ENCODE measurements at regions not wholly inside any gene's neighbourhood (a gene's known extent, or its start where the extent isn't known, plus 50 kb on each side); places are given as distances from the start of the nearest gene placed in this dataset.

DNA sequence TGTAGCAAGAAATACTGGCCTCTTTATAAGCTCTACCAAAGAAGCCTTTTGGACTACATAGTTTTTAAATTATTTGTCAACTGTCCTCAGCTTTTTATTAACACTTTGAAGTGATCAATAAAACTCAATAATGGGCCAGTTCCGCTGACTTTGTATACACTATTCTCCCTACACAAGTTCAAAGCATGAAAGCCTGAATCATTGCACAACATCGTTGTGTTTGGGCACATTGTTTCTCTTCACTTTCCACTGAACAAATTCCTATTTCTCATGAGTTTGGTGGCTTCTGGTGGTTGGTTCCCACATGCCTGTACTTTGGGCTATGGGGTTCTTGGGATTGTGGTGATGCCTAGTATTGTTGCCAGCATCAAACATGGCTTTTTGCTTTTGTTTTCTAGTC, 561.8 kb upstream of the LRRN3 start (continued):
- TF ChIP-seq, protein P1, sequence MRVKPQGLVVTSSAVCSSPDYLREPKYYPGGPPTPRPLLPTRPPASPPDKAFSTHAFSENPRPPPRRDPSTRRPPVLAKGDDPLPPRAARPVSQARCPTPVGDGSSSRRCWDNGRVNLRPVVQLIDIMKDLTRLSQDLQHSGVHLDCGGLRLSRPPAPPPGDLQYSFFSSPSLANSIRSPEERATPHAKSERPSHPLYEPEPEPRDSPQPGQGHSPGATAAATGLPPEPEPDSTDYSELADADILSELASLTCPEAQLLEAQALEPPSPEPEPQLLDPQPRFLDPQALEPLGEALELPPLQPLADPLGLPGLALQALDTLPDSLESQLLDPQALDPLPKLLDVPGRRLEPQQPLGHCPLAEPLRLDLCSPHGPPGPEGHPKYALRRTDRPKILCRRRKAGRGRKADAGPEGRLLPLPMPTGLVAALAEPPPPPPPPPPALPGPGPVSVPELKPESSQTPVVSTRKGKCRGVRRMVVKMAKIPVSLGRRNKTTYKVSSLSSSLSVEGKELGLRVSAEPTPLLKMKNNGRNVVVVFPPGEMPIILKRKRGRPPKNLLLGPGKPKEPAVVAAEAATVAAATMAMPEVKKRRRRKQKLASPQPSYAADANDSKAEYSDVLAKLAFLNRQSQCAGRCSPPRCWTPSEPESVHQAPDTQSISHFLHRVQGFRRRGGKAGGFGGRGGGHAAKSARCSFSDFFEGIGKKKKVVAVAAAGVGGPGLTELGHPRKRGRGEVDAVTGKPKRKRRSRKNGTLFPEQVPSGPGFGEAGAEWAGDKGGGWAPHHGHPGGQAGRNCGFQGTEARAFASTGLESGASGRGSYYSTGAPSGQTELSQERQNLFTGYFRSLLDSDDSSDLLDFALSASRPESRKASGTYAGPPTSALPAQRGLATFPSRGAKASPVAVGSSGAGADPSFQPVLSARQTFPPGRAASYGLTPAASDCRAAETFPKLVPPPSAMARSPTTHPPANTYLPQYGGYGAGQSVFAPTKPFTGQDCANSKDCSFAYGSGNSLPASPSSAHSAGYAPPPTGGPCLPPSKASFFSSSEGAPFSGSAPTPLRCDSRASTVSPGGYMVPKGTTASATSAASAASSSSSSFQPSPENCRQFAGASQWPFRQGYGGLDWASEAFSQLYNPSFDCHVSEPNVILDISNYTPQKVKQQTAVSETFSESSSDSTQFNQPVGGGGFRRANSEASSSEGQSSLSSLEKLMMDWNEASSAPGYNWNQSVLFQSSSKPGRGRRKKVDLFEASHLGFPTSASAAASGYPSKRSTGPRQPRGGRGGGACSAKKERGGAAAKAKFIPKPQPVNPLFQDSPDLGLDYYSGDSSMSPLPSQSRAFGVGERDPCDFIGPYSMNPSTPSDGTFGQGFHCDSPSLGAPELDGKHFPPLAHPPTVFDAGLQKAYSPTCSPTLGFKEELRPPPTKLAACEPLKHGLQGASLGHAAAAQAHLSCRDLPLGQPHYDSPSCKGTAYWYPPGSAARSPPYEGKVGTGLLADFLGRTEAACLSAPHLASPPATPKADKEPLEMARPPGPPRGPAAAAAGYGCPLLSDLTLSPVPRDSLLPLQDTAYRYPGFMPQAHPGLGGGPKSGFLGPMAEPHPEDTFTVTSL (CRISPR knock-in tag; IDR thresholded peaks at IDR 0.05; ENCODE audit: borderline replicate concordance) = peak; percentile 52; the same call in 1 of the 2 replicates
- TF ChIP-seq POLR2A (IDR thresholded peaks at IDR 0.05; ENCODE audit: insufficient read depth in 1 of 2, low read depth in 2 of 2, low read length in 2 of 2) (no peak), ZNF260 (CRISPR knock-in tag; IDR thresholded peaks at IDR 0.05; ENCODE audit: borderline replicate concordance, low read depth) (no peak), ZFP41 (CRISPR knock-in tag; IDR thresholded peaks at IDR 0.05; ENCODE audit: borderline replicate concordance) (no peak), ZNF558 (CRISPR knock-in tag; IDR thresholded peaks at IDR 0.05; ENCODE audit: borderline replicate concordance) (no peak), NR1H2 (CRISPR knock-in tag; IDR thresholded peaks at IDR 0.05; ENCODE audit: borderline replicate concordance, low read depth) (no peak), ZNF326 (CRISPR knock-in tag; IDR thresholded peaks at IDR 0.05; ENCODE audit: borderline replicate concordance) (no peak), ZMAT3 (CRISPR knock-in tag; conservative IDR thresholded peaks at IDR 0.05) (no peak), PAF1 (CRISPR knock-in tag; IDR thresholded peaks at IDR 0.05) (no peak)
- TF ChIP-seq, protein P2, sequence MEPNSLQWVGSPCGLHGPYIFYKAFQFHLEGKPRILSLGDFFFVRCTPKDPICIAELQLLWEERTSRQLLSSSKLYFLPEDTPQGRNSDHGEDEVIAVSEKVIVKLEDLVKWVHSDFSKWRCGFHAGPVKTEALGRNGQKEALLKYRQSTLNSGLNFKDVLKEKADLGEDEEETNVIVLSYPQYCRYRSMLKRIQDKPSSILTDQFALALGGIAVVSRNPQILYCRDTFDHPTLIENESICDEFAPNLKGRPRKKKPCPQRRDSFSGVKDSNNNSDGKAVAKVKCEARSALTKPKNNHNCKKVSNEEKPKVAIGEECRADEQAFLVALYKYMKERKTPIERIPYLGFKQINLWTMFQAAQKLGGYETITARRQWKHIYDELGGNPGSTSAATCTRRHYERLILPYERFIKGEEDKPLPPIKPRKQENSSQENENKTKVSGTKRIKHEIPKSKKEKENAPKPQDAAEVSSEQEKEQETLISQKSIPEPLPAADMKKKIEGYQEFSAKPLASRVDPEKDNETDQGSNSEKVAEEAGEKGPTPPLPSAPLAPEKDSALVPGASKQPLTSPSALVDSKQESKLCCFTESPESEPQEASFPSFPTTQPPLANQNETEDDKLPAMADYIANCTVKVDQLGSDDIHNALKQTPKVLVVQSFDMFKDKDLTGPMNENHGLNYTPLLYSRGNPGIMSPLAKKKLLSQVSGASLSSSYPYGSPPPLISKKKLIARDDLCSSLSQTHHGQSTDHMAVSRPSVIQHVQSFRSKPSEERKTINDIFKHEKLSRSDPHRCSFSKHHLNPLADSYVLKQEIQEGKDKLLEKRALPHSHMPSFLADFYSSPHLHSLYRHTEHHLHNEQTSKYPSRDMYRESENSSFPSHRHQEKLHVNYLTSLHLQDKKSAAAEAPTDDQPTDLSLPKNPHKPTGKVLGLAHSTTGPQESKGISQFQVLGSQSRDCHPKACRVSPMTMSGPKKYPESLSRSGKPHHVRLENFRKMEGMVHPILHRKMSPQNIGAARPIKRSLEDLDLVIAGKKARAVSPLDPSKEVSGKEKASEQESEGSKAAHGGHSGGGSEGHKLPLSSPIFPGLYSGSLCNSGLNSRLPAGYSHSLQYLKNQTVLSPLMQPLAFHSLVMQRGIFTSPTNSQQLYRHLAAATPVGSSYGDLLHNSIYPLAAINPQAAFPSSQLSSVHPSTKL (CRISPR knock-in tag; IDR thresholded peaks at IDR 0.05) = peak; percentile 73
- TF ChIP-seq, protein P3, sequence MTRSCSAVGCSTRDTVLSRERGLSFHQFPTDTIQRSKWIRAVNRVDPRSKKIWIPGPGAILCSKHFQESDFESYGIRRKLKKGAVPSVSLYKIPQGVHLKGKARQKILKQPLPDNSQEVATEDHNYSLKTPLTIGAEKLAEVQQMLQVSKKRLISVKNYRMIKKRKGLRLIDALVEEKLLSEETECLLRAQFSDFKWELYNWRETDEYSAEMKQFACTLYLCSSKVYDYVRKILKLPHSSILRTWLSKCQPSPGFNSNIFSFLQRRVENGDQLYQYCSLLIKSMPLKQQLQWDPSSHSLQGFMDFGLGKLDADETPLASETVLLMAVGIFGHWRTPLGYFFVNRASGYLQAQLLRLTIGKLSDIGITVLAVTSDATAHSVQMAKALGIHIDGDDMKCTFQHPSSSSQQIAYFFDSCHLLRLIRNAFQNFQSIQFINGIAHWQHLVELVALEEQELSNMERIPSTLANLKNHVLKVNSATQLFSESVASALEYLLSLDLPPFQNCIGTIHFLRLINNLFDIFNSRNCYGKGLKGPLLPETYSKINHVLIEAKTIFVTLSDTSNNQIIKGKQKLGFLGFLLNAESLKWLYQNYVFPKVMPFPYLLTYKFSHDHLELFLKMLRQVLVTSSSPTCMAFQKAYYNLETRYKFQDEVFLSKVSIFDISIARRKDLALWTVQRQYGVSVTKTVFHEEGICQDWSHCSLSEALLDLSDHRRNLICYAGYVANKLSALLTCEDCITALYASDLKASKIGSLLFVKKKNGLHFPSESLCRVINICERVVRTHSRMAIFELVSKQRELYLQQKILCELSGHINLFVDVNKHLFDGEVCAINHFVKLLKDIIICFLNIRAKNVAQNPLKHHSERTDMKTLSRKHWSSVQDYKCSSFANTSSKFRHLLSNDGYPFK (CRISPR knock-in tag; IDR thresholded peaks at IDR 0.05; ENCODE audit: borderline replicate concordance) = no peak
- TF ChIP-seq, protein P4, sequence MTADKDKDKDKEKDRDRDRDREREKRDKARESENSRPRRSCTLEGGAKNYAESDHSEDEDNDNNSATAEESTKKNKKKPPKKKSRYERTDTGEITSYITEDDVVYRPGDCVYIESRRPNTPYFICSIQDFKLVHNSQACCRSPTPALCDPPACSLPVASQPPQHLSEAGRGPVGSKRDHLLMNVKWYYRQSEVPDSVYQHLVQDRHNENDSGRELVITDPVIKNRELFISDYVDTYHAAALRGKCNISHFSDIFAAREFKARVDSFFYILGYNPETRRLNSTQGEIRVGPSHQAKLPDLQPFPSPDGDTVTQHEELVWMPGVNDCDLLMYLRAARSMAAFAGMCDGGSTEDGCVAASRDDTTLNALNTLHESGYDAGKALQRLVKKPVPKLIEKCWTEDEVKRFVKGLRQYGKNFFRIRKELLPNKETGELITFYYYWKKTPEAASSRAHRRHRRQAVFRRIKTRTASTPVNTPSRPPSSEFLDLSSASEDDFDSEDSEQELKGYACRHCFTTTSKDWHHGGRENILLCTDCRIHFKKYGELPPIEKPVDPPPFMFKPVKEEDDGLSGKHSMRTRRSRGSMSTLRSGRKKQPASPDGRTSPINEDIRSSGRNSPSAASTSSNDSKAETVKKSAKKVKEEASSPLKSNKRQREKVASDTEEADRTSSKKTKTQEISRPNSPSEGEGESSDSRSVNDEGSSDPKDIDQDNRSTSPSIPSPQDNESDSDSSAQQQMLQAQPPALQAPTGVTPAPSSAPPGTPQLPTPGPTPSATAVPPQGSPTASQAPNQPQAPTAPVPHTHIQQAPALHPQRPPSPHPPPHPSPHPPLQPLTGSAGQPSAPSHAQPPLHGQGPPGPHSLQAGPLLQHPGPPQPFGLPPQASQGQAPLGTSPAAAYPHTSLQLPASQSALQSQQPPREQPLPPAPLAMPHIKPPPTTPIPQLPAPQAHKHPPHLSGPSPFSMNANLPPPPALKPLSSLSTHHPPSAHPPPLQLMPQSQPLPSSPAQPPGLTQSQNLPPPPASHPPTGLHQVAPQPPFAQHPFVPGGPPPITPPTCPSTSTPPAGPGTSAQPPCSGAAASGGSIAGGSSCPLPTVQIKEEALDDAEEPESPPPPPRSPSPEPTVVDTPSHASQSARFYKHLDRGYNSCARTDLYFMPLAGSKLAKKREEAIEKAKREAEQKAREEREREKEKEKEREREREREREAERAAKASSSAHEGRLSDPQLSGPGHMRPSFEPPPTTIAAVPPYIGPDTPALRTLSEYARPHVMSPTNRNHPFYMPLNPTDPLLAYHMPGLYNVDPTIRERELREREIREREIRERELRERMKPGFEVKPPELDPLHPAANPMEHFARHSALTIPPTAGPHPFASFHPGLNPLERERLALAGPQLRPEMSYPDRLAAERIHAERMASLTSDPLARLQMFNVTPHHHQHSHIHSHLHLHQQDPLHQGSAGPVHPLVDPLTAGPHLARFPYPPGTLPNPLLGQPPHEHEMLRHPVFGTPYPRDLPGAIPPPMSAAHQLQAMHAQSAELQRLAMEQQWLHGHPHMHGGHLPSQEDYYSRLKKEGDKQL (CRISPR knock-in tag; IDR thresholded peaks at IDR 0.05; ENCODE audit: low read depth) = no peak
